HCT116 (cell line): ENCODE measurements at regions not wholly inside any gene's neighbourhood (a gene's known extent, or its start where the extent isn't known, plus 50 kb on each side); places are given as distances from the start of the nearest gene placed in this dataset.
A peak's percentile ranks its signal among the peaks of the same experiment; 100 is the strongest.
"Not testable (repeated sequence)": the region's sequence is repeated elsewhere in the genome, so short reads cannot be mapped to it uniquely, and the experiment has no call there.

Experiments used
- ATAC-seq: fragments of 200-7000 bp; cut with Tn5 transposase; 2 replicates; pipeline ENCODE4 v1.9.1; 2020; ENCODE audit warnings: mild to moderate bottlenecking, moderate library complexity
- BruUV-seq: library from RNA; stranded (reverse); fragments of 400-500 nt; replicated peaks from 2 replicates; lab custom pipeline; 2021; lab: Mats Ljungman, UMichigan
- CTCF ChIA-PET: fragments of 300-600 bp; sonication (Branson Sonifier 250); formaldehyde crosslinking; loops from one replicate; lab custom pipeline; 2021; ENCODE audit warnings: antibody characterized with exemption; lab: Charles Lee
- POLR2A ChIA-PET: fragments of 300-600, 350-600 bp; sonication (Branson Sonifier 250); formaldehyde crosslinking; loops from one replicate; lab custom pipeline; 2021; ENCODE audit warnings: antibody characterized with exemption; lab: Charles Lee
- RAD21 ChIA-PET, 2 experiments: fragments of 300-600 bp; sonication (Branson Sonifier 250); formaldehyde crosslinking; loops; one replicate each; lab custom pipeline; 2023; ENCODE audit warnings: low total read pairs in 2 of 2; ENCODE audit not compliant: uncharacterized antibody in 2 of 2, unreplicated experiment in 2 of 2, low non-redundant PET in 1 of 2; lab: Charles Lee
- DNase-seq: peaks from one replicate; pipeline ENCODE4 v3.0.0-alpha.2; 2010; ENCODE audit warnings: low read depth, low spot score
- H2AFZ ChIP-seq: fragments of 200-600 bp; shearing (Covaris generic), sonication (generic); 2 replicates; pipeline ENCODE4 v1.6.1; 2017; ENCODE audit warnings: low read depth, mixed run types, mixed read lengths, antibody characterized with exemption, low read length; ENCODE audit not compliant: poor library complexity, severe bottlenecking
- H3K27ac ChIP-seq: 2 replicates; pipeline ENCODE4 v1.5.1; 2012; ENCODE audit warnings: low read depth, low read length
- H3K27me3 ChIP-seq: fragments of 200-600 bp; sonication (generic); 2 replicates; pipeline ENCODE4 v1.6.1; 2016; ENCODE audit warnings: mixed run types, low read length, mixed read lengths; ENCODE audit not compliant: insufficient read depth
- H3K36me3 ChIP-seq, 2 experiments: fragments of 200-500 bp in 1 of 2; fragments of 200-600 bp in 1 of 2; sonication (Bioruptor generic) in 1 of 2; sonication (generic) in 1 of 2; 2 replicates each; pipeline versions ENCODE4 v1.5.1 to v1.6.1; 2014 to 2016; ENCODE audit warnings: low read length in 2 of 2, inconsistent platforms in 1 of 2, mixed read lengths in 1 of 2, mixed run types in 1 of 2; ENCODE audit not compliant: insufficient read depth in 2 of 2, control insufficient read depth in 1 of 2
- H3K4me1 ChIP-seq, 2 experiments: fragments of 200-600 bp in 1 of 2; sonication (generic) in 1 of 2; 2 replicates each; pipeline versions ENCODE4 v1.5.1 to v1.6.1; 2012 to 2017; ENCODE audit warnings: low read length in 2 of 2, inconsistent platforms in 1 of 2, mild to moderate bottlenecking in 1 of 2, mixed read lengths in 1 of 2, mixed run types in 1 of 2, moderate library complexity in 1 of 2; ENCODE audit not compliant: insufficient read depth in 2 of 2, control insufficient read depth in 1 of 2
- H3K4me2 ChIP-seq: fragments of 200-600 bp; sonication (generic); 2 replicates; pipeline ENCODE4 v1.6.1; 2017; ENCODE audit warnings: mixed run types, low read length, mixed read lengths
- H3K4me3 ChIP-seq, 2 experiments: fragments of 200-600 bp in 1 of 2; sonication (generic) in 1 of 2; replicated peaks in 1 of 2; 2 replicates each; pipeline ENCODE4 v1.5.1; 2011 to 2016; ENCODE audit warnings: low read length in 2 of 2, control low read depth in 1 of 2, low read depth in 1 of 2, mild to moderate bottlenecking in 1 of 2, mixed read lengths in 1 of 2, mixed run types in 1 of 2
- H3K79me2 ChIP-seq: fragments of 200-600 bp; sonication (generic); 2 replicates; pipeline ENCODE4 v1.6.1; 2017; ENCODE audit warnings: mild to moderate bottlenecking, mixed run types, low read length, moderate library complexity, mixed read lengths; ENCODE audit not compliant: insufficient read depth
- H3K9ac ChIP-seq: fragments of 200-600 bp; sonication (generic); 2 replicates; pipeline ENCODE4 v1.6.1; 2016; ENCODE audit warnings: low read length, mixed read lengths
- H3K9me2 ChIP-seq: fragments of 200-600 bp; sonication (generic), shearing (Covaris generic); 2 replicates; pipeline ENCODE4 v1.6.1; 2017; ENCODE audit warnings: mixed run types, mild to moderate bottlenecking, moderate library complexity; ENCODE audit not compliant: insufficient read depth
- H3K9me3 ChIP-seq, 2 experiments: fragments of 200-500 bp in 1 of 2; fragments of 200-600 bp in 1 of 2; sonication (Bioruptor generic) in 1 of 2; sonication (generic) in 1 of 2; 2 replicates each; pipeline ENCODE4 v1.6.1; 2014 to 2017; ENCODE audit warnings: low read length in 2 of 2, mixed read lengths in 2 of 2, inconsistent platforms in 1 of 2, low read depth in 1 of 2, mild to moderate bottlenecking in 1 of 2, mixed run types in 1 of 2, moderate library complexity in 1 of 2; ENCODE audit not compliant: control insufficient read depth in 1 of 2, insufficient read depth in 1 of 2
- H4K20me1 ChIP-seq: fragments of 200-600 bp; sonication (generic), shearing (Covaris generic); 2 replicates; pipeline ENCODE4 v1.6.1; 2017; ENCODE audit warnings: mixed run types, mild to moderate bottlenecking, moderate library complexity; ENCODE audit not compliant: insufficient read depth
- CTCF ChIP-seq, 3 experiments: fragments of 200-600 bp in 1 of 3; sonication (generic) in 1 of 3; IDR thresholded peaks in 2 of 3; conservative IDR thresholded peaks in 1 of 3; 2 replicates each; pipeline ENCODE4 v1.5.1; 2012 to 2017; ENCODE audit warnings: low read depth in 2 of 3, low read length in 2 of 3, antibody characterized with exemption in 1 of 3, borderline replicate concordance in 1 of 3, control low read depth in 1 of 3, mild to moderate bottlenecking in 1 of 3, mixed read lengths in 1 of 3, mixed run types in 1 of 3, moderate library complexity in 1 of 3; ENCODE audit not compliant: insufficient read depth in 1 of 3
- RAD21 ChIP-seq: IDR thresholded peaks from 2 replicates; pipeline ENCODE4 v1.6.1; 2012; ENCODE audit warnings: low read depth, mild to moderate bottlenecking
- intact Hi-C: fragments of 100-400 bp; cut with micrococcal nuclease; formaldehyde crosslinking; loops from 2 replicates; pipeline ENCODE4 v1.10.0; 2022

GRCh38 chr15:85244056-85244455, 136.3 kb upstream of the AKAP13 start:
- not testable (repeated sequence) for BruUV-seq

GRCh38 chr15:85250938-85251542, 129.4 kb upstream of the AKAP13 start:
- H3K9me3 ChIP-seq, H3K27ac ChIP-seq, H3K9me2 ChIP-seq, H3K4me3 ChIP-seq, H4K20me1 ChIP-seq, CTCF ChIA-PET, H3K4me1 ChIP-seq, POLR2A ChIA-PET, intact Hi-C loops, H3K9ac ChIP-seq, H3K36me3 ChIP-seq: not testable (repeated sequence)
- peak; percentile 45; the same call in 1 of the 2 replicates for TF ChIP-seq RAD21
- TF ChIP-seq CTCF (IDR thresholded peaks at IDR 0.05 in 2 of 3, conservative IDR thresholded peaks at IDR 0.05 in 1 of 3; ENCODE audit: borderline replicate concordance in 1 of 3, insufficient read depth in 1 of 3, low read depth in 2 of 3, low read length in 2 of 3), result peak in 1 of 3 experiments; percentile 38; a peak in 2 of 6 replicates
- TF ChIP-seq, all 23 proteins: peak for 2; not testable (repeated sequence) for 21
- H2AFZ ChIP-seq, H3K4me2 ChIP-seq, H3K79me2 ChIP-seq, RAD21 ChIA-PET, BruUV-seq, H3K27me3 ChIP-seq: not testable (repeated sequence)
- peak; percentile 76 for ATAC-seq
- DNase-seq, result peak; percentile 52

More at GRCh38 chr15:85244056-85244455, 136.3 kb upstream of the AKAP13 start:
- intact Hi-C loops, H3K4me1 ChIP-seq, H3K79me2 ChIP-seq, H3K4me3 ChIP-seq, H3K27ac ChIP-seq, CTCF ChIA-PET, RAD21 ChIA-PET, H3K27me3 ChIP-seq, H4K20me1 ChIP-seq, H3K9me2 ChIP-seq, H3K36me3 ChIP-seq, H3K9ac ChIP-seq, DNase-seq, ATAC-seq, H3K9me3 ChIP-seq, H3K4me2 ChIP-seq, POLR2A ChIA-PET, H2AFZ ChIP-seq: not testable (repeated sequence)

GRCh38 chr15:85253196-85253915, 127.0 kb upstream of the AKAP13 start:
- H2AFZ ChIP-seq, H4K20me1 ChIP-seq, H3K9me3 ChIP-seq, POLR2A ChIA-PET, H3K4me3 ChIP-seq, BruUV-seq, H3K9me2 ChIP-seq, H3K79me2 ChIP-seq, H3K4me1 ChIP-seq, RAD21 ChIA-PET, H3K9ac ChIP-seq, H3K27ac ChIP-seq, H3K4me2 ChIP-seq, H3K36me3 ChIP-seq, DNase-seq, CTCF ChIA-PET, intact Hi-C loops, H3K27me3 ChIP-seq: not testable (repeated sequence)
- ATAC-seq, result peak; percentile 55

GRCh38 chr15:85254961-85255360, 125.4 kb upstream of the AKAP13 start:
- ATAC-seq, H3K36me3 ChIP-seq, H3K27ac ChIP-seq, H3K9ac ChIP-seq, BruUV-seq, POLR2A ChIA-PET, intact Hi-C loops, DNase-seq, H3K4me3 ChIP-seq, H3K9me3 ChIP-seq, CTCF ChIA-PET, H3K79me2 ChIP-seq, H3K27me3 ChIP-seq, H3K4me1 ChIP-seq, H2AFZ ChIP-seq, H4K20me1 ChIP-seq, H3K9me2 ChIP-seq, H3K4me2 ChIP-seq, RAD21 ChIA-PET: not testable (repeated sequence)
